Transverse colon (tissue), 3 donors: ENCODE measurements at regions not wholly inside any gene's neighbourhood (a gene's known extent, or its start where the extent isn't known, plus 50 kb on each side); places are given as distances from the start of the nearest gene placed in this dataset.

Source experiments
- CTCF ChIP-seq, 5 experiments: fragments of 200-600 bp in 3 of 5; fragments of 450-650 bp in 2 of 5; sonication (generic) in 3 of 5; IDR thresholded peaks; 1 replicate in 2 of 5; 2 replicates in 3 of 5; pipeline ENCODE4 v1.5.1; 2016 to 2017; ENCODE audit warnings: antibody characterized with exemption in 5 of 5, inconsistent platforms in 3 of 5, mild to moderate bottlenecking in 2 of 5, moderate library complexity in 1 of 5
- POLR2A ChIP-seq: fragments of 450-650 bp; IDR thresholded peaks from one replicate; pipeline ENCODE4 v1.6.1; 2016; ENCODE audit warnings: antibody characterized with exemption, mild to moderate bottlenecking, moderate library complexity

GRCh38 chr9:28750136-28750535 lies 1176.9 kb upstream of the C9orf72 start:
- no peak for TF ChIP-seq CTCF (IDR thresholded peaks at IDR 0.05)
- no peak for TF ChIP-seq POLR2A
